NOMO-1 (cell line): ENCODE measurements at regions not wholly inside any gene's neighbourhood (a gene's known extent, or its start where the extent isn't known, plus 50 kb on each side); places are given as distances from the start of the nearest gene placed in this dataset.
"Not testable (repeated sequence)": the region's sequence is repeated elsewhere in the genome, so short reads cannot be mapped to it uniquely, and the experiment has no call there.

Source experiments
- DNase-seq, 2 experiments: peaks; one replicate each; lab custom pipeline; 2025; ENCODE audit not compliant: unreplicated experiment in 2 of 2; lab: John Stamatoyannopoulos, UW

DNA sequence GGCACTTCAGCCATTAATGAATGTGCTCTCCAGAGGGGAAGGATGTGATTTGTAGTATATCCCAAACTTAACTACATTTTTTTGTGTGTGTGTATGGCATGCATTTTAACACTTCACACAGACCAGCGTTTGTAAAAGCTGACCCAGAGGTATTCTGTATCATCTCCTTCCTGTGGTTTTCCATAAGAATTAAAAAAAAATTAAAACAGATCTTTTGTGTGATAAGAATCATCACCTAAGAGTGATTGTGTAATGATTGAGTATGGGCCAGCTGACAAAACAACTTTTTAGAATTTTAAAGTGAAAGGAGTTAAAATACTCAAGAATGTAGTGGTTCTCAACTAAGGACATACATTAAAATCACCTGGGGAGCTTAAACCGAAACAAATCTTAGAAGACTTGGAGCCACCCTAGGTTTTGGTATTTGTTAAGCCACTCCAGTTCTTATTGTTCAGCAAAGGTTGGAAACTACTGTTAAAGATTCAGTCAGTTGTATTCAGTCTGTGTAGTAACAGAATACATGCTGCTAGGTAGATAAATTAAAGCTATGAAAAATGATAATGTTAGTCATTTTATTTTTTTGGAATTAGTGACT lies 120.1 kb downstream of the HAUS1 start:
- no peak for DNase-seq

DNA sequence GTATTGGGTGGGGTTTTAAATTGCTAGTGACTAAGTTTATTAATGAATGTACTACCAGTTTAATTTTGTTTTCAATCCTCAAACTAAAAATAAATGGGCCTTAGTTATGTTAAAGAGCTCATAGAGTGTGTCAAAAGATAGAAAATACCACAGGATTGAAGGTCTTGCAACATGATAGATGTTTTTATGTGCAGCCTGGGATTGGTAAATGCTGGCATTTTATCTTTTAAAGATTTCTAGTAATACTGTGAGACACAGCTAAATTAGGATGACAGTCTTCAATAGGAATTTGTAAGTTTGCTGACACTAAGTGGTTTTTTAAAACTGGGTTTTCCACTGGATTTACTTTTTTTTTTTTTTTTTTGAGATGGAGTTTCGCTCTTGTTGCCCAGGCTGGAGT lies 122.3 kb downstream of the HAUS1 start:
- no peak for DNase-seq

DNA sequence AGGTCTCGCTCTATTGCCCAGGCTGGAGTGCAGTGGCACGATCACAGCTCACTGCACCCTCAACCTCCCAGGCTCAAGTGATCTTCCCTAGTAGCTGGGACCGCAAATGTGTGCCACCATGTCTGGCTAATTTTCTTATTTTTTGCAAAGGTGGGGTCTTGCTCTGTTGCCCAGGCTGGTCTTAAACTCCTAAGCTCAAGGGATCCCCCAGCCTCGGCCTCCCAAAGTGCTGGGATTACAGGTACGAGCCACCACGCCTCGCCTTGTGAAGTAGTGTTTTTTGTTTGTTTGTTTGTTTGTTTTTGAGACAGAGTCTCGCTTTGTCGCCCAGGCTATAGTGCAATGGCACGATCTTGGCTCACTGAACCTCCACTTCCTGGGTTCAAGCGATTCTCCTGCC lies 125.5 kb downstream of the HAUS1 start:
- not testable (repeated sequence) for DNase-seq

DNA sequence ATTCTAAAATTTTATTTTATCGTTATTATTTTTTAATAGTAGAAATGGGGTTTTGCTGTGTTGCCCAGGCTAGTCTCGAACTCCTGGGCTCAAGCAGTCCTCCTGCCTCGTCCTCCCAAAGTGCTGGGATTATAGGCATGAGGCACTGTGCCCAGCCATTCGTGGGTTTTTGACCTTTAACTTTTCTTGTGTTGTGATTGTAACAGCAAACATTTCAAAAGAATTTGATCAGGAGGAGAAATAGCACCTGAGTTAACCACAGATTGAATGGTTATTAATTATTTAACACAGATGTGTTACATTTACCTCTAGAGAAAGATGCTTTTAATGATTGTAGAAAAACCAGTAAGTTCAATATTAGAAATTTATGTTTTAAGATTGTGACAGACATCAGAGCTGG lies 132.0 kb downstream of the HAUS1 start:
- DNase-seq = no peak

DNA sequence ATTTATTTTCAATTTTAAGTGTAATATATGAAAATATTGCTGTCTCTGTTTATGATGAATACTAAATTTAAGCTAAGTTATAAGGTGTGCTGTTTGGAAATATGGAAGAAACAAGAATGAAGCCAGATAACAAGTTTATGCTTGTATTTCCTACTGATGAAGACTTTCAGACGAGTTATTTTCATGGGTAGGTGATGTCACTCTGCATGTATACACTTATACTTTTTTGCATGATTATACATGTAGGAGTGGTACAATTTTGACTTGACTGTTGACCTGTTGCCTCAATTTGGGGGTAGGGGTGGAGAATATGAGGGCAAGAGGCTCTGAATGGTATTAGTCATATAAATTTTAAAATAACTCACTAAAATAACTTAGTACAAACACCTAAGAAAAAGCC lies 133.7 kb downstream of the HAUS1 start:
- DNase-seq = no peak

DNA sequence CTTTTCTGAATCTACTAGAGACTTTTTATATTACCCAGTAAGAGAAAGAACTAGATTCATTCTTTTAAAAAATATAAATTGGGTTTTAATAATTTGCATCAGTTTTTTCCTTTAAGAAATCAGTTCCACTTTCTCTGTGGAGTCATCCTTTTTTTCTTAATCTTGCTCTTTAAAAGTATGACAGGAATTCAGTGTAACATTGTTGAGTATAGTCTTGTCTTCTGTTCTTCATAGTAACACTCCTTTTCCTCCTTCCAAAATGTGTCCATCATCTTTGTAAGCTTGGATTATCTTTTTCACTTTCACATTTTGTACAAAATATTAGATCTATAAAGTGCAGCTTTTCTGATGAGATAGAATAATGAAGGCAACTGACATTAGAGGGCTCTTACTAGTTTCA lies 135.4 kb downstream of the HAUS1 start:
- no peak for DNase-seq

DNA sequence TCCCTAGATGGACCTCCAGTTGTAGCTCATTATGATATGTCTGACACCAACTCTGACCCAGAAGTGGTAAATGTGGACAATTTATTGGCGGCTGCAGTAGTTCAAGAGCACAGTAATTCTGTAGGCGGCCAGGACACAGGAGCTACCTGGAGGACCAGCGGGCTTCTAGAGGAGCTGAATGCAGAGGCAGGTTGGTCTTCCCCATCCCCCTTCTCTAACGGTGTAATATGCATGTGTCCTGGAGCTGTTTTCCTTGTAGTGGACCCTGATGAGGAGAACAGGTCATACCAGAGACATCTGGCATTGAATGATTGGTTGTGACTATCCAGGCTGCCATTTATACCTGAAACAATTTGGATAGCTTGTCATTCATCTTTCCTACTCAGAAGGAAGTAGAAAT lies 135.8 kb downstream of the HAUS1 start:
- DNase-seq = no peak

DNA sequence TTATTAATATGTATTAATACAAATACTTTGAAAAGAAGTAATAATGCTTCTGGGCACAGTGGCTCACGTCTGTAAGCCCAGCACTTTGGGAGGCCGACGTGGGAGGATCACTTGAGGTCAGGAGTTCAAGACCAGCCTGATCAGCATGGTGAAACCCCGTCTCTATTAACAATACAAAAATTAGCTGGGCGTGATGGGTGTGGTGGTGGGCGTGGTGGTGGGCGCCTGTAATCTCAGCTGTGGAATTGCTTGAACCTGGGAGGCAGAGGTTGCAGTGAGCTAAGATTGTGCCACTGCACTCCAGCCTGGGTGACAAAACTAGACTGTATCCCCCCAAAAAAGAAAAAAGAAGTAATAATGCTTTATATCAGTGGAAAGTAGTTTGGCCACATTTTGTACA lies 137.2 kb downstream of the HAUS1 start:
- DNase-seq = not testable (repeated sequence)

DNA sequence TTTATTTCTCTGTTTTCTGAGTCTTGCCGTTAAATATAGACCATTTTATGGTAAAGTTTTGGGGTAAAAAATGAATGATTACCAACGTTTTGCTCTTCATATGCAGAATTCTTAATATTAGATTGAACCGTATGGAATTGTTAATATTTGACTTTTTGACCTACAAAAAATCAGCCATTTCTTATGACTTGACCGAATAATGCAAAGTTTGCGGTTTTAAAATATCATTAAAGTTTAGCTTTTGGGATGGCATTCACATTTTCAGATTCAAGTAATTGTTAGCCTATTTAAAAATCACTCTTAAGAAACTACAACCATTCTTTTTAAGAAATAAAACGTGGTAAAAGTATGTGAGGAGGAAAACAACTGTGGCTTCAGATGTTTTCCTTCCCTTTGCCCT lies 138.0 kb downstream of the HAUS1 start:
- DNase-seq = no peak

DNA sequence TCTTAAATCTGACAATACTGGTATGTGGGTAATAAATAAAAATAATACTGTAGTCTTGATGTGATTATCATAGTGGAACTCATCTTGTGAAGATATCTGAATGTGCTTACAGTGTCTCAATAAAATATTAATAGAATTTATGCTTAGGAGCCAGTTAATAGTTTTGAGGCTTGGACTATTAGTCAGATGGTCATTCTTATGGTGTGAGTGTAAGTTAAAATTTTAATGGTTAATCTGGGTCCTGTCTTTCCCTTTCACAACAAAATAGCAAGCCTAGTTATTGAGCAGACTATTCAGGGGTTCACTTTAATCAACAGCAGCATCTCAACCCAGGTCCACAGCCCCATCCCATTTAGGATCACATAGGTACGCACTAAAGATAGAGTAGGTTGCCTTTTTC lies 138.9 kb downstream of the HAUS1 start:
- DNase-seq = no peak

DNA sequence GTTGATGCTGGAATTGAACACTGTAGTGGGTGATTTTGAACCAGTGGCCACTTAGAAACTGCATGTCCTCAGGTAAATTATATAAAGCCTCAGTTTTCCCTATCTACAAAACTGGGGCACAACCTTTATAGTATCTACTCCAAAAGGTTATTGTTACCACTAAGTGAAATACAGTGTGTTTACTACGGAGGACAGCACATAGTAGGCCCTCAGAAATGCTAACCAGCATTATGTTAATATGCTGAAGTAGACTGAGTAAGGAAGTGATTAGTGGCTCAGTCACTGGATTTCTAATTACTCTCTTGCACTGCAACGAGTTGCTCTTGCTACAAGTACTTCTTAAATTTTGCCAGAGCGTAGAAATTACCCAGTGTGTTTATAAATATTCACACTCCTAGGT lies 139.5 kb downstream of the HAUS1 start:
- DNase-seq = no peak

DNA sequence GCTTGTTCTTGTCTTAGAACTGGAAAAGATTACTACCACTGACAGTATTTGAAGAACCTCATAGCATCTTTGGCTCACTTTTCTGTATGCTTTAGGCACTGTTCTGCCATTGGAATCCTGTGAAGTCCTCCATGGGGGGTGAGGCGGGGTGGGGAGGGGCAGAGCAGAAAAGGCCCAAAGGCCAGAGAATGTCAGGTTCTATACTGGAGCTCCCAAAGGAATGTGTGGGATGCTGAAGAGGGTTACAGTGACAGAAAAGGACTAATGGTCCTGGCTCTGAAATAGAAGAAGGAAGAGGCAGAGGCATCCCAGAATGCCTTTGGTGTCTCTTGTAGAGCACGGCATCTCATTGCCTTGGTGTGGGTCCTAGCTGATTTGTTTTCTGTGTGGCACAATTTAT lies 141.9 kb downstream of the HAUS1 start:
- DNase-seq = no peak

DNA sequence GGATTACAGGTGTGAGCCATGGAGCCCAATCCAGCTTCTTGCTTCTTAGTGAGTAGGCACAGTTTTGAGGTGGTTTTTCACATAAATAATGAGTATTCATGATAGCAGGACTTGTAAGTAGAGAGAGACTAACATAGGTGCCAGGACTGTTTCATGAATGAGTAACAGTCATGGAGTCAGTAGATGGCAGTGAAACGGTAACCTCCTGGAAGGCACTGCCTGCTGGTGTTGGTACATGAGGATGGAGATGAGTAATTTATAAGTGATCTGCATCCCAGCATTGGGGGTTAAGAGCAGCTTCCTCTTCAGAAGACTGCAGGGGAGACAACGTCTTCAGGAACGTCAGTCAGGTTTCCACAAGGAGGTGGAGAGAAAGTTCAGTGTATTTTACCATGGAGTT lies 143.8 kb downstream of the HAUS1 start:
- DNase-seq = no peak

DNA sequence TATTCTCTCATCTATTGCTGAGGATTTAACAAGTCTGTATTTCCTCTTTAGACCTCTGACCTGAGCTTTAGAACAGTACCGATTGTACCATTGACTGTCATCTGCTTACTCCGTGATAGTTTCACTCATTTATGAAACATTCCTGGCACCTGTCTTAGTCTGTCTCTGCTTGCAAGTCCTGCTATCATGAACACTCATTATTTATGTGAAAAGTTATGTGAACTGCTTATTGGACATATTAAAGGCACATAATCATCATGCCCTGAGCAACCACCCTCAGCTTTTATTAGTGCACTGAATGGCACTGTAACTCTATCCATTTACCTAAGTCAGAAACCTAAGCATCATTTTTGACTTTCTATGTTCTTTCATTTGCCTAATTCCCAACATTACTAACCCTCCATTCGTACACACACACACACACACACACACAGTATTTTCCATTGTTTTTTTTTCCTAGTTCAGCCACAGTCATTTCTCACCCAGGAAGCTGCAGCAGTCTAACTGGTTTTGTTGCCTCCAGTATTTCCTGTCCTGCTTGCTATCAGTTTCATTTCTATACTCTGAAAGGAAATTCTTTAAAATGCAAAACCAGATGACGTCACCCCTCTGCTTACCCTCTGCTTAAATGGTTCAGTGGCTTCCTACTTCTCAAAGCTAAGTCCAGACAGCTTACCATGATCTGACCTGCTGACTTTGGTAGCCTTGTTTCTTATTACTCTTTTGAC lies 146.1 kb downstream of the HAUS1 start:
- peak; percentile 43 to 92 for DNase-seq

DNA sequence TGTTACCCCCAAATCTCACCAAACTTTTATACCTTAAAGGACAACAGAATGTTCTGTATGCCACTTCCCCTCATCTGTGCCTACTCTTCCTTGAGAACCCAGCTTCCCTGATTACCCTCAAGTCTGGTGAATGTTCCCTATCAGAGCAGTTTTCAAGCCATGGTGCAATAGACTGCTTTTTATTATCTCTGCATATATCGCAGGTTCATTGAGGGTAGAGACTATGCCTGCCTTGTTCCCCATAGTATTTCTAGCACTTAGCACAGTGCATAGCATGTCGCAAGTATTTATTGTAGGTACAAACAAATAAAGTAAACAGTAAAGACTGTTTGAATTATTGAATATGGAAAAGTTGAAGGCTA lies 146.6 kb downstream of the HAUS1 start:
- peak in 1 of 2 experiments; percentile 72 for DNase-seq

DNA sequence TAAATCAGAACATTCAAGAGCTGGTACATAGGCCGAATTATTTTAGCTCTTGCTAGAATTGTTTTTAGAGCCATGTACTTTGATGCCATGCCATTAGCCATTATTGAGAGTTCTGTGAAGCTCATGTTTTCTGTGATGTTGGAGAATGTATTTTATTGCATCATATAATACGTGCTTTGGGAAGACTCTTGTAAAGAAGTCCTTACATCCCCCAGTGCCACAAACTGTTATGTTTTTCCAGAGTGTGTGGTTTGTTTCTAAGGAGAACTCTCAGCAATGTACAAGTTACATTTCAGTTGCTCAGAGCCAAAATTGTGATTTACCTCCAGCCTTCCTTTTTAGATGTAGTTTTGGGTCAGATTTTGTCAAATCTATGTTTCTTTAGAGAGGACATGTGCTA lies 148.6 kb downstream of the HAUS1 start:
- DNase-seq = no peak

DNA sequence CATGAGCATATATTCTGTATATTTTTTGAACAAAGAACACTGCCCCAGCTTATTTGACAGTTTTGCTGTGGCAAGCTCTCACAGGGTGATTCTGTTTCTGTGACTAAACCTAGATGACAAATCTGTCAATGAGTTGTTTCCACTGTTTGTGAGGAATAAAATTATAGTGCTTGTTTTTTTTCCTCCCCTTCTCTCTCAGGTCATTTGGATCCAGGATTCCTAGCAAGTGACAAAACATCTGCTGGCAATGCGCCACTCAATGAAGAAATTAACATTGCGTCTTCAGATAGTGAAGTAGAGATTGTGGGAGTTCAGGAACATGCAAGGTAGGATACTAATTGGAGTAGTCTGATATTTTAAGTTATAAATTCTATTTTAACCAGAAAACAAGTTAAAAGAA lies 149.3 kb downstream of the HAUS1 start:
- no peak for DNase-seq

DNA sequence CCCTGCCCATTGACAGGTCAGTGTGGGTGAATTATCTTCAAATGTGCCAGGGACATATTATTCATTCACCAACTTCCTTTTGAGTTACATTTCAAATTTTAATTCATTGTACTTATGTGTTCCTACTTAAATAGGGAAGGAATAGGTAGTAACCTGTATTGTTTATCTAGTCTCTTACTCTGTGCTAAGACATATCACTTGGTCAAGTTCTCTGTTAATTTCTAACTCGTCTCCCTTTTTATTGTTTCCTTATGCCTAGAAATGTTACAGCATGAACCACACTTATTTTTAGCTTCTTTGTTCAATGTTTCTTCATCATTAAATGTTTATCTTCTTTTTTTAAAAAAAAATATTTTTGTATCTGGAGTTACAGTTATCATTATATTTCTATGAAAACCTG lies 151.9 kb downstream of the HAUS1 start:
- DNase-seq = no peak

DNA sequence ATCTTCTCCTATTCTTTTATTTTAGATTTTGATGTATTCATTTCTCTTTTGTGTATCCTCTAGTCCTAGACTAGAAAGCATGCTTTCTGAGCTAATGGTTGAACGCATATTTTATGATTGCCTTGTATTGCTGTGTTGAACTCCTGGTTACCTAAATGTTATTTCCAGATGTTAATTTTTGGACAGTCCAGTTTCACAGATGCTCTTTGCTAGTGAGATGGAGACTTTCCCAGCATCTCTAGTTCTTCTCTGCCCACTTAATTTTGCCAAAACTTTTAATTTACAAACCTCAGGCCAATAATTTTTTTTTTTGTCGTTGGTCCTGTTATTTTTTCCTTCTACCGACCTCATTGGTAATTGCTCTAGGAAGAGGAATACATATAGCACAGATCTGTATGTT lies 153.2 kb downstream of the HAUS1 start:
- DNase-seq = no peak

DNA sequence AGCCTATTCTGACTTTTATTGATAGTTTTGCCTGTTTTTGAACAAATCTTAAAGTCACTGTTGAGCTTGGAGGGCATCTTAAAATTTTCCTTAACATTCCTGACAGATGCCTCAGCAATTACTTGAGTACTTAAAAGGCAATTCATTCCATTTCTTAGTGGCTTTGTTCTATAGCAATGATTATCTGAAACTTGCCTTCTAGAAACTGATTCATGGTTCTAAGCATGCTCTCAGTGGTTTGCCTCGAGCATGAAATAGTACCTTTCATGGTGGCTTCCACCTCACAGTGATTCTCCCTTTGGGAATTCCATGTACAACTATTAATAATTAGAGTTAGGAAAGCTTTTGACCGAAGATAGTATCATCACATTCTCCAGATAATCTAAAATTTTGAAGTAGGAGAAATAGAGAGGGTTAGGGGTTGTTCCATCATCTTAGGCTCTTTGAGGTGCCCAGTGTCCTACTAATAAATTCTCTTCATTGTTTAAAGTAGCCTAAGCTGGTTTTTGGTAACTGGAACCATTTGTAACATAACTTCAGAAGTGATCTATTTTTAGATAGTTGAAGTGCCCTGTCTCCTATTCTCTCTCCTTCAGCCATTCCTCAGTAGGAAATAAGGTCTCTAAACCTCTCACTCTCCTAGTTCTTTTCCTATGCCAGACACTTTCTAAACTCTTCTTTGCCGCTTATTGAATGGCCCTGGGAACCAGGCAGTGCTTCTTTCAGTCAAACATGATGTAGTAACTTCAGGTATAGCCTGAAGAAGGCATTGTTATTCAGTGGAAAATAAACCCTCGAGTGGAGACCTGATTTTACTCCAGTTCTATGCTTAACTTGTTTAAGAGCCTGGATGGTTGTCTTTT lies 156.1 kb downstream of the HAUS1 start:
- no peak for DNase-seq

DNA sequence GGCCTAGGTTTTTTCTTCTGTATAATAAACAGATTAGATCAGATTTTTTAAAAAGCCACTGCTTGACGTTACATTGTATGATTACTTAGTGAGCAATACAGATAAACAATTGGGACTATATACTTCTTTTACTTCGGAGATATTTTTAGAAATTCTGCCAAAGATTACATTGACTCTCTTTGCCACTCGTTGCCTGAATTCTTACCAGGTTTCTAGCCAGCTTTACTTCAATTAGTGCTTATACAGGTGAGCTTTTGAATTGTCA lies 156.6 kb downstream of the HAUS1 start:
- DNase-seq = no peak

DNA sequence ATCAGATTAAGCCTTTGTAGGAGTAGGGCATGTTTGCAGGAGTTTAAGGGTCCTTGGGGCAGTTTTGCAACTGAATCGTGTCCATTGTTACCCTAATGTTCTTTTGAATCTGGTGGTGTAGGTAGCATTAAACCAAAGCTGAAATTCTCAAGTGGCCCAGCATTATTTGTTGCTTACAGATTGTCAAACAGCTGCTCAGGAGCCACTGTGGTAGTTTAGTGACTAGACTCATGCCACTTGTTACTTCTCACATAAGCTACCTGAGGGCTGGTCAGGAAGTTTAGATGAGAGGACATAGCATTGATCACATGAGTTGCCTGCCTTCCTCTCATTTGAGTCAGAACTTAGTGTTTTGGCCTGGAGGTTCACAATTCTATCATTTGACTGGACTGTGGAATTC lies 157.6 kb downstream of the HAUS1 start:
- DNase-seq = no peak
